Epidermal melanocyte (primary cell): ENCODE measurements at regions not wholly inside any gene's neighbourhood (a gene's known extent, or its start where the extent isn't known, plus 50 kb on each side); places are given as distances from the start of the nearest gene placed in this dataset.

Experiments used
- DNase-seq: peaks from one replicate; pipeline ENCODE4 v3.0.0; 2011; ENCODE audit warnings: low spot score; ENCODE audit not compliant: insufficient read length

DNA sequence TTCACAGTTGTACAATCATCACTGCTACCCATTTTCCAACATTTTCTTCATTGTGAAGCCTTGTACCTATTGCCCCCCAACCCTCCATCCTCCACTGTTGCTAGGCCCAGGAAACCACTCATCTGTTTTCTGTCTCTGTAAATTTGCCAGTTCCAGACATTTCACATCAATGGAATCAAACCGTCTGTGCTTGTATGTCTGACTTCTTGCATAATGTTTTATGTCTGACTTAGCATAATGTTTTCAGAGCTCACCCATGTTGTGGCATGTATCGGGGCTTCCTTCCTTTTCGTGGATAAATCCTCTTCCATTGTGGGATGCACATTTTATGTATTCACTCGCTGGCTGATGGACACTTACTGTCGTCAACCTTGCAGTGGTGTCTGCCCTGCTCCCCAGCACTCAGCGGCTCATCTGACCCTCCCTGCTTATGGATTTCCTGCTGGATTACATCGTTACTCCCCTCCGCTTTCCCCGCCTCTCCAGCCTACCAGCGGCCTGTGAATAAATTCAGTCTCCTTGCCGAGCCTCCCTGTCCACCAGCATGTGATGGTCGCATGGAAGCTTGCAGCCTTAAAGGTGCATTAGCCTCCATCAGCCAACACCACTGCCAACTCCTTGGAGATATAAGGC lies 727.6 kb upstream of the TMEM132C start:
- no peak for DNase-seq

DNA sequence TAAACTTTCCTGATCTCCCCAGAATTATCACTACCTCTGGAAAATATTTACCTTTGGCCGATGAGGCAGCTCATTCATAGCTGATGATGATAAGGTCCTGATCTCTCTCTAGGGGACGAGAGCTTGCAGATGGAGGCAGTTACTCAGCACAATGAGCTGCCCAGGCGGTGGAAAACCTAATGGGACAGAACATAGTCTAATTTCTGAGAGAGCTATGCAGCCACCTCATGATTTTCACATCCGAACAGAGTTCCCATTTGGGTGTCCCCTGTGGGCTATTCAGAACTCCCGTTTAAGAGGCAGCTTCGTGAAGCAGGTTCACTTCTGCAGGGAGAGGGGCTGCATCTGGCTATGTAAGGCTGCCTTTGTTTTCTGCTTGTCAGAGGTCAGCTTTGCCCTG lies 724.6 kb upstream of the TMEM132C start:
- no peak for DNase-seq

DNA sequence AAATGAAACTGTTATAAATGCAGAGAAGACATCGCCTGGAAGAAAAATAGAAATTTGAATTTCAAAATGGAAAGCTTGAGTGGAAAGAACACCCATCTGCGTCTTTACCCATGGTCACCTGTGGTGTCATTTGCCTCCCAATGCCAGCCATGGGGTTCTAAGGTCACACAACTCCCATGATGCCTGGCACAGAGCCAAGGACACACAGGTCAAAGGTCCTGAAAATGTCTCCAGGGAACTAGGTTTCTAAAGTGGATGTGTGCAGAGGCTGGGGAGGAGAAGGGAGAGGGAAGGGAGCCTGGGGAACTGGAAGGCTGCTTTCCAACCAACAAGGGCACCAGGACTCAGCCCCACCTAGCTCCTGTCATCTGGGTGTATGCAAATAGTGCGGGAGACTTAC lies 724.0 kb upstream of the TMEM132C start:
- DNase-seq = no peak

DNA sequence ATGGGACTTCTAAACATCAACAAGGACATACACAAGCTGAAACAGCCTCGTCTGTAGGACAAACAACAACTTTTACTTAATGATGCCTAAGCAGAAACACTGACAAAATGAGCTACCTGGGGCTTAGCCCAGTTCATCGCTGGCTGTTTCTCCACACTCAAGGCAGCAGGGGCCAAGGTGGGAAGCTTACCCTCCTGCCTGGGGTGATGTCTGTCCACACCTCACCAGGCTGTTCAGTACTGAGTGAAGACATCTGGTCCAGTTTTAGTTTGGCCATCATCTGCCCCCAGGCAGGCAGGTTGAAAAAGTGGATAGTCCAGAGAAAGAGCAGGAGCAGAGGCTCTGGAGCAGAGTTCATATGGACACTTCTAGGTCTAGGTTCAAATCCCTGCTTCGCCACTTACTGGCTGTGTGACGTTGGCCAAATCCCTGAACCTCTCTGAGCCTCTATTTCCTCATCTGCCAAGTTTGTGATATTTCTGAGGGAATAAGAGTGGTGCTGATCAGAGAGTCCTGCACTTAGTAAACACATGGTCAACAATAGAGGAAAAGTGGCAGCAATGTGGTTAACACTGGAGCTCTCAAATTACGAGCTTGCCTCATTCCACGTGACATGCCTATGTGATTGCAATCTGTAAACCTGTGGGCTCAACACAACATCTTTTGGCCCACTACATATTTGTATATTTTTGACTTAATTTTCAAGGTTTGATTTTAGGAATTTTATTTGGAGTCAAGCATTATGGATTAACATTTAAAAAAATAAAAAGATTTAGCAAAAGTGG lies 720.1 kb upstream of the TMEM132C start:
- no peak for DNase-seq

DNA sequence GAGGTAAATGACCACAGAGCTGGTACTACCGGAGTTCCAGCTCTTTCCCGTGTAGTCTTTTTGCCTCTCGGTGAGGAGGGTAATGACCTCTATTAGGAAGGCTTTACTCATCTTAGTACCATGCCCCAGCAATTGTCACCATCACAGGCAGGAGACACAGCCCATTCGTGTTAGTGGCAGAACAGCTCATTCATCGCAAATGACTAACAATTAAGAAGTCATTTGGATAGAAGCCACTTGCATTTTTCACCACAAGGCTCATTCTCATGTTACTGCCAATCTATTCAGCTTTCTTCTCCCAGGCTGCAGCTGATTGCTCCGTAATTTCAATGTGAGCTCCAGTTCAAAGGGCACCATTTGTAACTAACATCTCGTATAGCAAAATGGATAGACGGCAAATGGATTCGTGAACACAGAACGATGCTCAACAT lies 718.8 kb upstream of the TMEM132C start:
- DNase-seq = no peak

DNA sequence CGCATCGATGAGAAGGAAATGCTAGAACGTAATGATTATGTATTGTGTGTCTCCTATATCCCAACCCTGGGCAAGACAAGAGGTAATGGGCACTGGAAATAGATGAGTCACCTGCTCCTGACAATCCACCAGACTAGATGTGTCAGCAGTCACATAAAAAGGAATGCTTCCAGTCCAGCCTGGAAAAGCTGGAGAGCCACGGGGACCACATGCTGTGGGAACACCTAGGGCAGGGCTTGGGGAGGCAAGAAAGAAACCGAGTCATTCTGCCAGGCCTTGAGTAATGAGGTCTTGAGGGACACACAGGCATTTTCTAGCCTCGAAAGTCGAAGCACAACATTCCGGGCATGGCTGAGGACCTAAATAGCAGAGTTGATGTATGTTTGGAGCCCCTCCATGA lies 716.7 kb upstream of the TMEM132C start:
- DNase-seq = no peak

DNA sequence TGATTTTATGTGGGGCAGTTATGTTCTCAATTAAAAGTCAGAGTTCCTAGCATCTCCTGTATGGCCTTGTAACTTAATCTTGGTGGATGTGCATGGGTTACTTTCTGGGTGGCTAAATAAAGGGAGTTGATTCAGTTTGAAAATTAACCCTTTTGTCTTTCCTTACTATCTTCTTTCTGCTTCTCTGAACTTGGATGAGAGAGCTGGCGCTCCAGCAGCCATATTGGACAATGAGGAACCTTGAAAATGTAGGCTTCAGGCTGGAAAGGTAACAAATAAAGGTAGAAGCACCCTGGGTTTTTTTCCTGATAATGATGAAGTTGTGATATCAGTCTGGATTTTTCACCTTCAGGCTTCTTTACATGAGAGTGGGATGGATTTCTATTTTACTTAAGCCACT lies 714.1 kb upstream of the TMEM132C start:
- no peak for DNase-seq

DNA sequence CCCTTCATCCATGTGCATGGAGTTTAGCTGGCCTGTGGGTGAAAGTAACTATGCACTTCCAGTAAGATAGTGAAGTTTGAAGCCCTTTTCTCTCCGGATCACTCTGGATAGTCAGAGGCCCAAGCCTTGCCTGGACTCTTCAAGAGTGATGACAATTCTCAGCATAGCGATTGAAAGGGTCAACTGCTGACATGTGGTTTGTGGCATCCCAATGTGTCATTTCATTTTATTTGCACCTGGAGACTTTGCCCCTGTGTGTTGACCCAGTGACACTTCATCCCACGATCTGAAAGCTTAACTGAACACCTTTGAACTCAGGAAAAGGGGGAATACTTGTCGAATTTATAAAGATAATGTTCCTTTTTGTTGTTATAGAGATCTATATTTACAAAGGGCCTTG lies 711.9 kb upstream of the TMEM132C start:
- no peak for DNase-seq

DNA sequence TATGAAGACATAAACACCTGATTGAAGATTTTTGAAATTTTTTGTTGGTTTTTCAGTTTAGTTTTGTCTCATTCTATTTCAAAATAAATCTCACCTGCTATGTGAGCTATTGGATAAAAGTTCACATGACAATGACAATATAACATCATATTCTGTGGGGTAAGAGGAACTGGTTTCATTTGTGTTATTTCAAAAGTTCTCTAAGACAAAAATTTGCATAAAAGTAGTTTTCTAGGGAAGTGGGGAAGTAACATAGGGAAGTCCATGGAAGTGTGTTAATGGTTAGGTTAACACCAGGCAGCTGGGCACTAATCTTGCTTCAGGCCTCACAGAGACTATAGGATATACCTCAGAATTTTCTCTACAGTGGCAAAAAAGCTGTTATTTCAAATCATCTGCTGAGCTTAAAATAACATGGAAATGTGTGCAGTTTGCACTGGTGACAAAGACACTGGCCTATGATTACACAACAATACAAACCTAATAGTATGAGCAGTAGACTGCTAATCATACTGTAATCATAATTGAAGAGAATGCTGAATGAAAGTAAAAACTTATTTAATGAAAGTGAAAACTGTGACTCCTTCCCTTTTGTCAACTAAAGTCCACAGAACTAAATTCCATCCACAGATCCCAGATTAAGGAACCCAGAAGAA lies 710.6 kb upstream of the TMEM132C start:
- no peak for DNase-seq

DNA sequence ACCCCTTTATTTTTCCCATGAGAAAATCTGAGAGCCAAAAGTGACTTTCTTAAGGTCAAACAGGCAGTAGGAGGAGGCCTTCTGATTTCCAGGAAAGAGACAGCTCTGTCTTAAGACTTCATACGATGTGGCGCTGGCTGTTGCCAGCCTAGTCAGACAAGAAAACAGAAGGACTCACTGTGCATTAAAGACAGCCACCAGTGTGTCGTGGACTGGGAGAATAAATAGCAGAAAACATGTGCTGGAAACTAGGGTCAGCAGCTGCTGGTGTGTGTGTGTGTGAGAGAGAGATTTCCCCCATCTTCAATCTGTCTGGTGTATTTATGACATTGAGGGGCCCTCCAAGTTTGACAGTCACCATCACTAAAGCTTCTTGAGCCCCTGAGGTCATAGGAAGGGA lies 708.6 kb upstream of the TMEM132C start:
- DNase-seq = no peak

DNA sequence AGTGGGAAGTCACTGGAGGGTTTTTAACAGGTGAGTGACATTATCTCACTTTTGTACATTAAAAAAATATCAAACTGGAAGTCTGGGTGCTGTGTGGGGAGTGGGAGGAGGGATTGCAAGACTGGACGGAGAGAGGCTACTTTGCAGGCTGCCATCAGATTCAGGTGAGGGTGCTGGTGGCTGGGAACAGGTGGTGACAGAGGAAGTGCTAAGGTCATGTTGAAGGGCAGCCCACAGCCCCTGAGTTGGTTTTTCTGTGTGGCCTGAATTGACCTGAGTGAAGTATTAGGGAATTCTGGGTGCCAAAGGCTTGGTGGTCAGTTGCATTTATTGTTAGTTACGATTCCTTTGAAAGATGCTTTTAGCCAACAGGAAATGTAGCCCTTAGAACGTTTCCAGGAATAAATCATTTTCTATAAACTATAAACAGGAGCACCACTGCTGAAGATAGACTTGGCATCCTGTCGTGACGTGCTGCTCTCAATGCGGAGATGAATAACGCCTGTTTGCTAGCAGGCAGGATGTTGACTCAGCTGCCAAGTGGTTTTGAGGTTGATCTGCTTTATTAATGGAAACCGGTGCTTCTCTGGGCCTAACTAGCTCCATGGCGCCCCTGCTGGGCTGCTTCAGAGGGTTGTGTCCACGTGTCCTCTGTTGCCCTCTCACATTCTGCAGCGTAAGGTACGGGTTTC lies 707.5 kb upstream of the TMEM132C start:
- DNase-seq = peak; percentile 42

DNA sequence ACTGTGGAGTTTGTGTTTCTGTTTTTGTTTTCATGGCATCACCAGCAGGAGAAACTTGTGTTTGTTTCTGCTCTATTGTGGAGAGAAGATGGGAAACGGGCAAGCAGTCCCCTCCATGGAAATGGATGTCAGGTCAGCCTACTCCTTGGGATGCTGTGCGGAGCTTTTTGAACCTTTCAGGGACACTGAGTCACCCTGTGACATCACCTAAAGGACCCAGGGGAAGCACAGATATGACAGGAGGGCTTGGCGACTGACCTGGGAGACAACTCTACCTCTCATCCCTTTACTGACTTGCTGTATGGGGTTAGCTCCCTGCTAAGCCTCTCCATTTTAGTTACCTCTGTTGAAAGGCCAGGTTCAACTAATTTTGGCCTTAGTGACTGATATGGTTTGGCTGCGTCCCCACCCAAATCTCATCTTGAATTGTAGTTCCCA lies 706.9 kb upstream of the TMEM132C start:
- no peak for DNase-seq

DNA sequence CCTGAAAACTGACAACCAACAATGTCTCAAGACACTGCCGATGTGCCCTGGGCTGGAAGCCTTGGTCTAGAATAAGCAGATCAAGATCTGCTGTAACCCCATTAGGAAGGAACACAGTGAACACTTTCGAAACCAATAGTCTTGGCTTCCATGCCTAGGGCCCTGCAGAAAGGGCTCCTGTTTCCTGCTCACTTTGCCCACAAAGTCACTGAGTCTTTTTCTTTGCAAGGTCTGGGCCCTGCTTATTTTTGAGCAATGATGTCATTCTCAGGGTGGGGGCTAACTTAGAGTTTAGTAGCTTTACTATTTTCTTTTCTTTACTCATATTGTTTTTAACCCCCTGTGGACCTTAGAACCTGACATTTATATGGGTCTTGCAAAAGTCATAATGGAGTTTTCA lies 704.2 kb upstream of the TMEM132C start:
- DNase-seq = no peak

DNA sequence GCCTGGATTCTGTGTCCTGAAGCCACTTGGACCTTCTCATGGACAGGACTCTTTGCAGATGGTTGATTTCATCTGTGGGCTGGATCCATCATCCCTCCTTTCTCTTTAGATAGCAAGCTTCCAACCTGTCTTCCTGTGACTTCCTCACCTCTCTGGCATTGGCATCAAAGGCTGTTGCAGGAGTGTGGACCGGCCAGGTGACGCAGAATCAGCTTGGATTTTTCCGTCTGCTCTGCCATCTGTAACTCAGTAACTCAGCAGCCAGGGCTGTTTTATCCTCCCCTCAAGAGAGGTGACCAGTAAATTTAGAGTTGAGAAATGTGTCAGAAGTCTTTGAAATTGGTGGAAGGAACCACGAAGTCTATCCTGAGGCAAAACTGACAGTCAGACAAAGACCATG lies 701.7 kb upstream of the TMEM132C start:
- no peak for DNase-seq

DNA sequence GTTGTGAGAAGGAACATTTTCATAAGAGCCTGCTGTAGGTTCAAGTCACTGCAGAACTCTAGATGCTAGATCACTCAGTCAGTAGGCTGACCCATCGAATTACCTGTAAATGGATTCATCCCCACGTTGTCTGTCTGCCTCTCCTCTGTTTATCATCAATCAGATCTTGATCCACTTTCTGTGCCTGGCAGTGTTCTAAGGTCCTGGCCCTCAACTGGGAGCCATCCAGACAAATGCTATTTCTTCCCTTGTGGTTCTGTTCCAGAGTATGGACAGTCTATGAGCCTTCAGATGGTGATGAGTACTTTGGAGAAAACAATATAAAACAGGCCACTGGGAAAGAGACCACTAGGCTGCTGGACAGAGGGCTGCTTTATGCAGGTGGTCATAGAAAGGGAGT lies 699.4 kb upstream of the TMEM132C start:
- no peak for DNase-seq

DNA sequence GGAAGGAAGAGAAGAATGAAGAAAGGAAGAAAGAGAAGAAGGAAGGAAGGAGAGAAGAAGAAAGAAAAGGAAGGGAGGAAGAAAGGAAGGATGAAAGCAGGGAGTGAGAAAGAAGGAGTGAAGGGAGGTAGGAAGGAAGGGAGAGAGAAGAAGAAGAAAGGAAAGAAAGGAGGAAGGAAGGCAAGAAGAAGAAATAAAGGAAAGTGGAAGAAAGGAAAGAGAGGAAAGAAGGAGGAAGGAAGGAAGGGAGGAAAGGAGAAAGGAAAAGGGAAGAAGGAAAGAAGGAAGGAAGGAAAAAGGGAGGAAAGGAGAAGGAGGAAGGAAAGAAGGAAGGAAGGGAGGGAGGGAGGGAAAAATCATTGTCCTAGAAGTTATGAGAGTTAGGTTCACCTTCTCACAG lies 696.6 kb upstream of the TMEM132C start:
- DNase-seq = no peak

DNA sequence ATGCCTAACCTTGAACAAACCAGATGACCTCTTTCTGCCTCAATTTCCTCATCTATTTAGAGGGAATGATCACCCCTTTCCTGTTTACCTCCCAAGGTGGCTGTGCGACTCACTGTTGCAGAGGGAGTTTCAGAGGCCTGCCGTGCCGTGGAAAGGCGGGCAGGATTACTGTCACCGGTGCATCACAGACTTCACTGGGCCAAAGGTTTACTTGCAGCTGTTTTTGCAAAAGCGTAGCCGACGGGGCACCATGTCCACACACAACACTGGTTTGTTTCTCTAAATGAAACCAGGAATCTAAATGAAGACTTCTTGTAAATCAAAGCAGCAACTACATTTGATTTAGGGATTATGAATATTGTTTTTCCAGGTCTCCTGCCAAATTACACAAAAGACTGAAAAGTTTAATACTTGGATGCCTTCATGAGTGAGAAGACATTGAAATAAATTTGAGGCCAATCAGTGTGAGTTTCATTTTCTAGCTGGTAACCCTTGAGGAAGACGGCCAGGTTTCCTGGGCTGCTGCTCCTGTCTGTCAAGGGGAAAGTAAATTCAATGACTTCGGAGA lies 696.1 kb upstream of the TMEM132C start:
- no peak for DNase-seq

DNA sequence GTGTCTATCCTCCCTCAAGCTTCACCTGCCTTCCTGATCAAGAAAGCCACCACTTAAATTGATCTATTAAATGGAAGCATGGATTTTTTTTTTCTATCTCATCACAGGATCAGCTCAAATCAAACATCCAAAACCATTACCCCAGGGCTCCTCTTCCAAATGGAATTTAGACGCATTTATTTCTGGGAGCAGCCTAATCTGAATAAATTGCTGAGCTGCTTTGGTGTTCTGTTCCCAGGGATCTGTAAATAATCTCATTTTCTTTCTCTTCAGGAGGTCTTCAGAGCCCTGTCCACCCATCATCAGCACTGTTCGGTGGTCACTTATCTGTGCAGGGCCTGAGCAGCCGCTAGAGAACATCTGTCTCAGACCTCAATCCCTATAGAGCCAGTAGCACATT lies 695.4 kb upstream of the TMEM132C start:
- DNase-seq = no peak

DNA sequence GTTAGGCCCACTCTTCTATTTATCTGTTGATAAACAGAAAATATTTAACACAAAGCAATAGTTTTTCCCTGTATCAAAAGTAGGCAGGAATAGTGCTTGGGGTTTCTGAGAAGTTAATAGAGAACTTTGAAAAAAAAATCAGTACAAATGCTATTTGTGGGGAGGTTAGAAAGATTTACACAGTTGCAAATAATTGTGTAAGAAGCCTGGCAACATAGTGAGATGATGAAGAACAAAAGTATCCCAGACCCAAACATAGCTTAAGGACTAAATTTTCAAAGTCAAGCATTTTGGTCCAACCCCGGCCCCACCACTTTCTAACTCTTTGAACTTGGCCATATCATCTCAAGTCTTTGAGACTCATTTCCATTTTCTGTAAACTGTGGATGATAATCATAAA lies 687.5 kb upstream of the TMEM132C start:
- DNase-seq = no peak

DNA sequence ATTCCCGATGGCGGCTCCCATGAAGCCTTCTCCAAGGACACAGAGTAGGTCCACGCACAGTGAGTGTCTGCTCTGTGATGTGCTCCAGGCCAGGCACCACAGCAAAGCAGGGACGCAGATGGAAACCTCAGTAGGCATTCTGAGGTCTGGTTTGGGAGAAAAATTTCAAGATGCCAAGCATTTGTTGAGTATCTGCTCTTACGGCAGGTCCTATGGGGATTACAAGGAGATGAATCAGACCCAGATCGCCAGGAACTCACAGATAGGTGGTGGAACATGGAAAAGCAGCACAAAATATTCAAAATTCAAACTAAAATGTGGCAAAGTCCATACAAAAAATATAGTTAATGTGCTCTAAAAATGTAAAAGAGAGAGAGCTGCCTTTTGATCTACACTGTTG lies 684.9 kb upstream of the TMEM132C start:
- DNase-seq = no peak

DNA sequence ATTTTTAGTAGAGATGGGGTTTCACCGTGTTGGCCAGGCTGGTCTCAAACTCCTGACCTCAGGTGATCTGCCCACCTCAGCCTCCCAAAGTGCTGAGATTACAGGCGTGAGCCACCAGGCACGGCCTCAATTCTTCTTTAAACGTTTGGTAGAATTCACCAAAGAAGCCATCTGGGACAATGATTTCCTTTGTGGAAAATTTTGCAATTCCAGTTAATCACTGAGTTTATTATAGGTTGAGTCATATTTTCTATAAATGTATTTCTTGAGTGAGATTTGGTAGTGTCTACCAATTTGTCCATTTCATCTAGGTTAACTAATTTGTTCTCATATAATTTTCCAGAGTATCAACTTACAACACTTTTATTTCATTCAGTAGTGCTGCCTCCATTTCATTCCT lies 683.9 kb upstream of the TMEM132C start:
- DNase-seq = no peak

DNA sequence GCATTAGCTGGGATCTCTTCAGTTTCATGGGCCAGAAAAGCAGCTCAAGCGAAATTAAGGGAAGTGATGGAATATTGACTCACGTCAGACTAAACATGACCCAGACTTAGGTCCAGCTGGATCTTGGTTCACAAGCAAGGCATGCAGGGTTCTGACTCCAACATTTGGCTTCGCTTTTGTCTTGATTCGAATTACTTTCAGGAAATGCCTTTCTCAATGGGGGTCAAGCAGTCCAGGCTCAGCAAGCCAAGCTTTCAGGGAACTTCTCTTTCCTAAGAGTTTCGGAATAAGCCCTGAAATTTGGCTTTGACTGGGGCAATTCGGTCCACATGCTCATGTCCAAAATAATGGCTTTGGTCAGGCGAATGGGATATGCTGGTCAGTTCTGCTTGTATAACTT lies 678.7 kb upstream of the TMEM132C start:
- no peak for DNase-seq
